ENCODE measurements at regions not wholly inside any gene's neighbourhood (a gene's known extent, or its start where the extent isn't known, plus 50 kb on each side); places are given as distances from the start of the nearest gene placed in this dataset.
A peak's percentile ranks its signal among the peaks of the same experiment; 100 is the strongest.

DNA sequence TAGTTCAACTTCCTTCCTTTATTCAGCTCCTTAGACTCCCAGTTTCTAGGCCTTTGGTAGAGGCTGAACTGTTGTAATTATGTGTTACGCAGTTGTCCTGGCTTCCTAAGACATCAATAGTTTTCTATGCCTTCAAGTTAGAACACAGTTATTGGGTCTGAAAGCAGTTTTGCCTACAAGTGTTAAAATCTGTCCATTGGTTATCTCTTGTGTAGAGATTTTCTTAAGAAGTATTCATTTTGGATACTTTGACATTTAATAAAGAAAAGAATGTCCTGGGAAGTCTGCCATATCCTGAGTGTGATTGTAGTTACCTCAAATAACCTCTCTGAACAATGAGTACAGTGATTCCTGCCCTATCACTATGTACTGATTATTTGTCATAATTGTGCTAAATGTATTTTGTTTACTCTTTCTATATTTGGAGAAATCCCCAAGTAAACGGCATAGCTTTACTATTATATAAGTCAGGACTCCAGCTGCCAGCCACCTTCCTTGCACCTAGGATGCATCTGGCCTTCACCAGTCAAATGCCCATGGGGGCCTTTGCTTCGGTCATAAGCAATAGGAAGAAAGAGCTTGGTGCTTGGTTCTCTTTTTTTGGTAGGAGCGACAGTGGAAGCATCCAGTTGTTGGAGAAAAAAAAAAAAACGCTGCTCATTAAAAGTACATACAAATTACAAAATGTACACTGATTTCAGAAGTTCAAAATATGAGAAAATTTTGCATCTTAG is 449.5 kb upstream of the PKDCC start:
- peak; percentile 25 for DNase-seq (ENCODE audit: low read depth)
- H3K4me3 ChIP-seq (ENCODE audit: low read depth, low read length) = no peak overlapping the region
- TF ChIP-seq CTCF (IDR thresholded peaks at IDR 0.05; ENCODE audit: insufficient read depth, low read depth, low read length) = no peak

GRCh38 chr2:41600460-41600859 is 447.4 kb upstream of the PKDCC start:
- no peak overlapping the region for H3K4me3 ChIP-seq (ENCODE audit: low read depth, low read length)
- DNase-seq (ENCODE audit: low read depth) = no peak
- TF ChIP-seq CTCF (IDR thresholded peaks at IDR 0.05; ENCODE audit: insufficient read depth, low read depth, low read length) = no peak

- no peak overlapping the region for H3K4me3 ChIP-seq (ENCODE audit: low read depth, low read length)
- DNase-seq (ENCODE audit: low read depth) = no peak
- no peak for TF ChIP-seq CTCF (IDR thresholded peaks at IDR 0.05; ENCODE audit: insufficient read depth, low read depth, low read length)
These were observed 445.5 kb upstream of the PKDCC start for GRCh38 chr2:41602341-41602740.

DNA sequence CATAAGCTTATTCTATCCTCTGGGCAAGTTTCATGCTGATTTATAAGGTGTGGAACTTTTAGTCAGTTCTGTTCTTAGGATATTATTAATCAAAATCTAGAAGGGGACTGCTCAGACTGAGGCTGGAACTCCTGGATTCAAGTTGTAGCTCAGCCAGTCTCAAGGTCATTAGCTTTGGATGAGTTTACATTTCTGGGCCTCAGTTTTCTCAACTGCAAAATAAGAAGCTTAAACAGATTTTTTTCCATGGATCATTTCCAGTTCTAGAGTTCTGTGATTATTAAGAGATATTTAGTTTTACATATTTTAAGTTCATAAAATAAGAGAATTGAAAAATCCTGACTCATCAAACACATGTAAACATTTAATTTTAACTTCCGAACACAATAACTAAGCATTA is 442.5 kb upstream of the PKDCC start:
- no peak overlapping the region for H3K4me3 ChIP-seq (ENCODE audit: low read depth, low read length)
- no peak for TF ChIP-seq CTCF (IDR thresholded peaks at IDR 0.05; ENCODE audit: insufficient read depth, low read depth, low read length)
- DNase-seq (ENCODE audit: low read depth) = no peak

DNA sequence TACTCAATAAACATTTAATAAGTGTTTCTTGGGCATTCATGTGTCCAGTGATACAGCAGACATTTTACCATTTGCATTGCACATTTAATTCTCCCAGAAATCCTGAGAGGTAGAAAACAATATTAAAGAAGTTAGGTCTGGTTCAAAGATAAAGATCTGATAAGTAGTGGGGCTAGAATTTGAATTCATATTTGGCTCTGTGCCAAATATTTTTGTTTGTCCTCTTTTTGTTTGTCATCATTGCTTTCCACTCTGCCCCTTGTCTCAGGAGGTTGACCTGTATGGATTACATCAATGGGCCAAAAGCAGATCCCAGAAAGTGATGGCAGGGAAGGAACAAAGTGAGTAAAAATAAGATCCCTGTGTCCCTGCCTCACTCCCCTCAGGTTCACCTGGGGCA is 441.9 kb upstream of the PKDCC start:
- no peak for DNase-seq (ENCODE audit: low read depth)
- TF ChIP-seq CTCF (IDR thresholded peaks at IDR 0.05; ENCODE audit: insufficient read depth, low read depth, low read length) = no peak

GRCh38 chr2:41610501-41611190 is 437.2 kb upstream of the PKDCC start:
- peak; percentile 13 for DNase-seq (ENCODE audit: low read depth)
- TF ChIP-seq CTCF (IDR thresholded peaks at IDR 0.05; ENCODE audit: insufficient read depth, low read depth, low read length) = no peak
- no peak overlapping the region for H3K4me3 ChIP-seq (ENCODE audit: low read depth, low read length)

More for the DNA sequence above, 441.9 kb upstream of the PKDCC start:
- H3K4me3 ChIP-seq (ENCODE audit: low read depth, low read length) = no peak overlapping the region

Data from fibroblast of villous mesenchyme (primary cell).